ENCODE measurements at regions not wholly inside any gene's neighbourhood (a gene's known extent, or its start where the extent isn't known, plus 50 kb on each side); places are given as distances from the start of the nearest gene placed in this dataset.

DNA sequence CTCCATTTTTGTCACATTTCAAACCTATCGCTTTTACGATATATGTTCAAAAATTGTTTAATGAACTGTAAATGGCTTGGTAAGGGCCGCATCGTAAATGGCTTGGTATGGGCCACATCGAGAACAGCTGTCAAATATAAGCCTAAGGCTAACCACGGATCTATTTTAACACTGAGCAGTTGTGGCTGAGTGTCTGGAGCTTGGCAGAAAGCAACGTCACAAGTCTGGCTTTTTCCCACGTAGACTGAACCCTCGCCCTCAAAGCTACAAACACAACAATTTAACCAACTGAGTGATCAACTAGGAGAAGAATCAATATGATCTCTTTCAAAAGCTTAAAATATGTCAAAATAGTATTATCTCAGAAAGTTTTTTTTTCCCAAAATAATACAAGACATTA is 71.4 kb upstream of the PRSS16 start:
- no peaks in the 10 kb centered on the region for H3K9me3 ChIP-seq
- no peak for TF ChIP-seq EP300 (IDR thresholded peaks at IDR 0.05)
- no peak for TF ChIP-seq POLR2A (IDR thresholded peaks at IDR 0.05)
- TF ChIP-seq, protein P1, sequence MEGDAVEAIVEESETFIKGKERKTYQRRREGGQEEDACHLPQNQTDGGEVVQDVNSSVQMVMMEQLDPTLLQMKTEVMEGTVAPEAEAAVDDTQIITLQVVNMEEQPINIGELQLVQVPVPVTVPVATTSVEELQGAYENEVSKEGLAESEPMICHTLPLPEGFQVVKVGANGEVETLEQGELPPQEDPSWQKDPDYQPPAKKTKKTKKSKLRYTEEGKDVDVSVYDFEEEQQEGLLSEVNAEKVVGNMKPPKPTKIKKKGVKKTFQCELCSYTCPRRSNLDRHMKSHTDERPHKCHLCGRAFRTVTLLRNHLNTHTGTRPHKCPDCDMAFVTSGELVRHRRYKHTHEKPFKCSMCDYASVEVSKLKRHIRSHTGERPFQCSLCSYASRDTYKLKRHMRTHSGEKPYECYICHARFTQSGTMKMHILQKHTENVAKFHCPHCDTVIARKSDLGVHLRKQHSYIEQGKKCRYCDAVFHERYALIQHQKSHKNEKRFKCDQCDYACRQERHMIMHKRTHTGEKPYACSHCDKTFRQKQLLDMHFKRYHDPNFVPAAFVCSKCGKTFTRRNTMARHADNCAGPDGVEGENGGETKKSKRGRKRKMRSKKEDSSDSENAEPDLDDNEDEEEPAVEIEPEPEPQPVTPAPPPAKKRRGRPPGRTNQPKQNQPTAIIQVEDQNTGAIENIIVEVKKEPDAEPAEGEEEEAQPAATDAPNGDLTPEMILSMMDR (IDR thresholded peaks at IDR 0.05): no peak
- no peak for DNase-seq (ENCODE audit: low spot score in 2 of 2)
- H3K36me3 ChIP-seq: no peaks in the 10 kb centered on the region
- H3K27me3 ChIP-seq: peaks cover 0 to 6% of the 10 kb centered on the region in 2 donors
- 48% methylated on average over 9 of the region's 9 CpGs for WGBS, 2 donors
- H3K4me1 ChIP-seq: peaks cover 0 to 12% (median 3%) of the 10 kb centered on the region in 4 donors
- no peak overlapping the region for H3K27ac ChIP-seq
- peak overlapping the region in 1 of 4 donors; percentile 88 for H3K4me3 ChIP-seq

DNA sequence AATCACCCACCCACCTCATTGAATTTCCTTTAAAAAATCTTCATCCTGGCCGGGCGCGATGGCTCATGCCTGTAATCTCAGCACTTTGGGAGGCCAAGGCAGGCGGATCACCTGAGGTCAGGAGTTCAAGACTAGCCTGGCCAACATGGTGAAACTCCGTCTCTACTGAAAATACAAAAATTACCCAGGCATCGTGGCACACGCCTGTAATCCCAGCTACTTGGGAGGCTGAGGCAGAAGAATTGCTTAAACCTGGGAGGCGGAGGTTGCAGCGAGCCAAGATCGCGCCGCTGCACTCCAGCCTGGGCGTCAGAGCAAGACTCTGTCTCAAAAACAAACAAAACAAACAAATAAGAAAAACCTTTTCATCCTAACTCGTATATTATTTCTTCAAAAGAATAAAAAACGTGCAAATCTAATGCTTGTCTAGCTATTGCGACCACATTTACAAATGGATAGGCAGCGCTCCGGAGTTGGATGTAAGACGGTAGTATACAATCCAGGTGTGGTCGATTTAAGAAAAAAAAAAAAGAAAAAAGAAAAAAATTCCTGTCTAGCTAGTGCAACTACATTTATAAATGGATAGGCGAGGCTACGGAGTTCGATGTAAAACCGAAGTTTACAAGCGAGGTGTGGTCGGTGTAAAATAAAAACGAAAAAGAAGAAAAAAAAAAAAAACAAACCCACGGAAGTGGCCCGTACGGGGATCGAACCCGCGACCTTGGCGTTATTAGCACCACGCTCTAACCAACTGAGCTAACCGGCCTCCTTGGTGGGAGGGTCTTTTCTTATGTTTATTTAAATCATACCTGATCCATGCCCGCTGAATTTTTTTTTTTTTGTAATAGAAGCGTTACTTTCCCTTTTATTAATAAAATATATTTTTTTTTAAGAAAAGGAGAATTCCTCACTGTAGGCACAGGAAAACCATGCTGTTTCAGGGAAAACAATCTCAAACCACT is 70.7 kb upstream of the PRSS16 start:
- peak; percentile 28 to 54 for DNase-seq (ENCODE audit: low spot score in 2 of 2)
- WGBS, 2 donors: 5 to 8% methylated on average over 38 of the region's 38 CpGs

DNA sequence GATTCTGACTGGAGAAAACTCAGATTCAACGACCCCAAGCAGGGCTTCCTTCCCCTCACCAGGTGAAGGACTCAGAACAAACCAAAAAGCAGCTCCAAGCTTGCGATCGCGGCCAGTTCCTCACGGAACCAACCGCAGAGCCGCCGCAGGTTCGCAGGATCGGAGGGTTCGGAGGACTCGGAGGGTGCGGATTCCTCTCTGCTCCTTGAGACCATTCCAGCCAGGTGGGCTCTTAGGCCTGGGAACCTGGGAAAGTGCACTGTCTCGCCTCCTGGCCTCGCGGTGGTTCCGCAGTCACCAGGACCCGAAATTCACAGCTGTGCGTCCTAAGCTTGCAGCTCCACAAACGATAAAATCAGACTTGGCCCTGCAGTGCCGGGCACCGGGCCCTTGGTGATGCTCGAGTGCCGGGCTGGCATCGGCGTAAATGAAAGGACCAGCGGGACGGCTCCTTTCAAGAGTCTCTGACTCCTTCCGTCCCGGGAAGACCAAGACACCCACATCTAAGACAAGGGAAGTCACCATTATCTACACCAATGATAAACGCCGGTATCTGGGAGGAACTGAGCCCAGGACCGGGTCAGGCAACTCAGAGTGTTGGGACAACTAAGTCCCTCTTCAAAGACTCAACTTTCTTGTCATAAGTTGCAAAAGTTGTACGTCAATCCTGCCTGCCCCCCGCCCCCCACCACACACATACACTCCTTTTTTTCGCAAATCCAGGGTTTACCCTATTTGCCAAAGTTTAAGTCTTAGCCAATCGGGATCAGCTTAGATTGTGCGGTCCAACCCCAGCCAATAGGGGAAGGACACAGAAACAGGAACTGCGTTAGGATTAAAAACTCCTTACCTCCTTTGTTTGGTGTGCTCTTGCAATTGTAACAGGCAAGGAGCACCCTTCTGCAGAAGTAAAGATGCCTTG is 69.8 kb upstream of the PRSS16 start:
- Histone ChIP-seq H3K27me3 (peaks cover 0 to 6% of the 10 kb centered on the region in 2 donors), H3K4me1 (peaks cover 0 to 12% (median 3%) of the 10 kb centered on the region in 4 donors), H3K36me3 (no peaks in the 10 kb centered on the region), H3K4me3 (peak overlapping the region; percentile 67 to 92 (median 89)), H3K9me3 (no peaks in the 10 kb centered on the region), H3K27ac (peak overlapping the region; percentile 65 to 86 (median 80))
- WGBS, 2 donors: 0% methylated on average over 20 to 39 of the region's 39 CpGs
- peak; percentile 30 to 38 for DNase-seq (ENCODE audit: low spot score in 2 of 2)
- TF ChIP-seq POLR2A (IDR thresholded peaks at IDR 0.05) (peak in 1 of 2 donors; percentile 4), EP300 (IDR thresholded peaks at IDR 0.05) (peak in 1 of 2 donors; percentile 31)
- TF ChIP-seq, protein P1 (IDR thresholded peaks at IDR 0.05): peak; percentile 16 to 59 (median 37)

More for the DNA sequence above, 70.7 kb upstream of the PRSS16 start:
- Histone ChIP-seq H3K36me3 (no peaks in the 10 kb centered on the region), H3K27me3 (peaks cover 0 to 6% of the 10 kb centered on the region in 2 donors), H3K9me3 (no peaks in the 10 kb centered on the region), H3K4me3 (peak overlapping the region; percentile 67 to 92 (median 89)), H3K4me1 (peaks cover 0 to 12% (median 3%) of the 10 kb centered on the region in 4 donors), H3K27ac (peak overlapping the region; percentile 65 to 86 (median 80))
- peak in 1 of 2 donors; percentile 22 for TF ChIP-seq EP300 (IDR thresholded peaks at IDR 0.05)
- TF ChIP-seq POLR2A (IDR thresholded peaks at IDR 0.05): no peak
- TF ChIP-seq, protein P1 (IDR thresholded peaks at IDR 0.05): no peak

GRCh38 chr6:27178407-27178730 is 69.1 kb upstream of the PRSS16 start:
- peaks cover 0 to 6% of the 10 kb centered on the region in 2 donors for H3K27me3 ChIP-seq
- H3K4me3 ChIP-seq: peak overlapping the region; percentile 67 to 92 (median 89)
- no peak for DNase-seq (ENCODE audit: low spot score in 2 of 2)
- TF ChIP-seq, protein P1 (IDR thresholded peaks at IDR 0.05): no peak
- TF ChIP-seq EP300 (IDR thresholded peaks at IDR 0.05) (no peak), POLR2A (IDR thresholded peaks at IDR 0.05) (no peak)
- H3K4me1 ChIP-seq: peaks cover 0 to 12% (median 3%) of the 10 kb centered on the region in 4 donors
- no peaks in the 10 kb centered on the region for H3K9me3 ChIP-seq
- WGBS, 2 donors: 4 to 14% methylated on average over 20 of the region's 21 CpGs
- peak overlapping the region; percentile 65 to 86 (median 80) for H3K27ac ChIP-seq
- H3K36me3 ChIP-seq: no peaks in the 10 kb centered on the region

All from tibial nerve (tissue), 4 donors.